GM18909 (cell line): ENCODE measurements at regions not wholly inside any gene's neighbourhood (a gene's known extent, or its start where the extent isn't known, plus 50 kb on each side); places are given as distances from the start of the nearest gene placed in this dataset.

Experiments used
- ATAC-seq: cut with Tn5 transposase; IDR thresholded peaks from one replicate; pipeline ENCODE4 v1.9.1; 2021; ENCODE audit warnings: mild to moderate bottlenecking; ENCODE audit not compliant: unreplicated experiment, poor library complexity

GRCh38 chr18:79625195-79625923, 54.2 kb upstream of the CTDP1 start:
- ATAC-seq = peak; percentile 86

DNA sequence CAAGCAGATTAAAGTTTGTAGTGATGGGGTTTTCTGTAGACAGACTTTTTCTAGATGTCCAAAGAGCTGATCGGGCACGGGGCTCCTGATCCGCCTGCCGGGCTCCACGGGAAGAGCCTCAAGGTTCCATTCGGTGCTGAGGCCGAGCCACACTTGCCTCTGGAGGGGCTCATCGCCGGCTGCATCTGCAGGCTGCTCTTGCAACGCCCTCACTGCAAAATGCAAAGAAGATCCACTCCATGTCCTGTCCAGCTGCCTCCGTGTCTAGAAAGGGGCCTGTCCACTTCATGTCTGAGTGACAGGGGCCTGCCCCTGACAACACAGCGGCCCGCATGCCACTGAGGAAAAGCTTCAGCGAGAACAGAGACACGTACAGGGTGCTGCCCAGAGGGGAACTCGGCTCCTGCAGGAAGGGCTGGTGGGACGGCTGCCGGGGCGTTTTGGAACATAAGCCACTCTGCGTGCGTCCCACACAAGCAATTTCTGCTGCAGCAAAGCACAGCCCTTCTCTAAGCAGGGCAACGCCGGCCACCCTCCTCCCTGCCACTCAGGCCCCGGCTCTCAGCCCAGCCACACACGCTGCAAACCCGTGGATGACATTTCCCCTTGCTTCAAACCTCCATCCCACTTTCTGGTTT, 53.6 kb upstream of the CTDP1 start:
- no peak for ATAC-seq

DNA sequence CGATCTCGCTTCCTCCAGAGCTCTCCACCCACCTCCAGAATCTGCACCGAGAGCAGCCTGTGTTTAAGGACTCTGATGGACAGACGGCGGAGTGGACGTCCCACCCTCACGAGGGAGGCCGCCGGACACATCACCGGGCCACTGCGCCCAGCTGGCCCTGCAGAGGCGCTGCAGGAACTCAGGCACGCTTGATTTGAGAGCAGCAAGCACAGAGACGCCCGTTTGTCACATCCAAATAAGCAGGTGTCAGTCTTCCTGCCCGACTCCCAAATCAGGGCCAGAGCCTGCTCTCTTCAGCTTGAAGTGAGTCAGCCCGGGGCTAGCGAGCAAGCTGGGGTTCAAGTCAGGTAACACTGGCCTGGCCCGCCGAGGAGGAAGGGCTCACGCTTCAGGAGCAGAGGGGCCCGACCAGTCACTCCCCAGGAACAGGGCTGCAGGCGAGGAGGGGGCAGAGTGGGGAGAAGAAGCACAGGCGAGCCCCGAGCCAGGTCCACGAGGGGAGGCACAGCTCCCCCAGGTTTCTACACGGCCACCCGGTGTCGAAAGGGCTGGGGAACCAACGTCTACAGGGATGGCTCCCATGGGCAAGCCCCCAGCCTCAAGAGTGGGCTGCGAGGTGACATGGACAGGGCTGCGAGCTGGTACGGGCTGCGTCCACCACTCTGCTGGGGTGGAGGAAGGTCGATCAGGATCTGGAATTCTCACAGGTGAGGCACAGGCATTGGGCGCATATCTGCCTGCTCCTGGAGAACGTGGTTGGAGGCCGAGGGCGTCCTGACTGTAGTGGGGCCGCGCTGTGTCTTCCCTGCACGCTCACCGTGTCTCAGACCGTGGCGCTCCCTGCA, 52.5 kb upstream of the CTDP1 start:
- ATAC-seq = no peak

- no peak for ATAC-seq
Observed at GRCh38 chr18:79627750-79628294, 51.8 kb upstream of the CTDP1 start.

DNA sequence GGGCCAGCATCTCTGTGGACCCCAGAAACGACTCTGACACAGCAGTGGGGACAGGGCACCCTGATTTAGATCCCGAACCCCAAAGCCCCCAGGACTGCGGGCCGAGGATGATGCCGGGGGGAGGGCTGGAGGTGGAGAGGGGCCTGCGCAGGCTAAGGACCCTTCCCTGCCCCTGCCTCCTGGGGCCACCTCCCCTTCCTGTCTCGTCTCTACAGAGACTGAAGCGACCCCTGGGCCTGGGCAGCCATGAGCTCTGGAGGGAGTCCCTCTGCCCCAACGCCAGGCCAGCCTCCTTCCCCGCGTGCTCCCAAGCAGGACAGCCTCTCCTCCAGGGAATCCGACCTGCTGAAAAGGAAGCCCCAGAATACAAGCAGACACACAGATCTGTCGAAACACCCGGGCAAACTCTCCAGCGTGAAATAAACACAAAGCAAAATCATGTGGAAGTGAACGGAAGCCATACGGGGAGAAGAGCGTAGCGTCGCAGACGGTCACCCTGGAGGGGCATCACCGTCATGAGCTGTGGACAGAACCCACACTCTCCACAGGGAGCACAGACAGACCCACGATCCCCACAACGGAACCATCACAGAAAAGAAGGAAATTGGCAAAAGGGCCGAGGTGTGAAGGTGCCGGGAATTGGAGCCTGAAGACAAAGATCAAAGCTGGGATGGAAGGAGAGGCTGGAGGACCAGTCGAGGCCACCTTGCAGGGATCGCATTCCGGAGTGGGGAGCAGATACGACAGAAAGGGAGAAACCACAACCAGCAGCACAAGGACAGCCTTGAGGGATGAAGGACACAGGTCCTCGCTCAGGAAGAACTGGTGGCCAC, 51.0 kb upstream of the CTDP1 start:
- ATAC-seq = no peak

- no peak for ATAC-seq
Observed at GRCh38 chr18:79629249-79629558, 50.4 kb upstream of the CTDP1 start.

DNA sequence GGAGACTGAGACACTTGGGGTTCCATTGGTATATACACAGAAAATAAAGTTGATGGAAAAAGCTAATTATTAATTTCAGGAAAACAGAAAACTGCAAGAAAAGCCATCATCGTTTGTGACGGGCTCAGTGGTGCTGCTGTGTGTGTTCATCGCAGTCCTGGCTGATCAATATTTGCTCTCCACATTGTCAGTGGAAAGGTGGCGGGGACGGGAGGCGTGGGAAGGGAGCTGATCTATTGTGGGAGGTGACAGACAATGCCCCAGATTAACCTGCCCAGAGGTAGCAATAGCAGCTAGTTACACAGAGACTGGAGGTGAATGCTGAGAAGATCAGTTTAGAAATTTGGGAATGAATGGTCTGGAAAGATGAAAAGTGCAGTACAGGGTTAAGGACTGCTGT, 50.0 kb upstream of the CTDP1 start:
- no peak for ATAC-seq
